Endothelial cell of umbilical vein (primary cell): ENCODE measurements at regions not wholly inside any gene's neighbourhood (a gene's known extent, or its start where the extent isn't known, plus 50 kb on each side); places are given as distances from the start of the nearest gene placed in this dataset.

Source experiments
- BruUV-seq: library from RNA; stranded (reverse); fragments of 400-500 nt; replicated peaks from 2 replicates; lab custom pipeline; 2021; lab: Mats Ljungman, UMichigan
- CTCF ChIA-PET: fragments of 300-600, 350-600 bp; sonication (Branson Sonifier 250); formaldehyde crosslinking; loops from one replicate; lab custom pipeline; 2021; ENCODE audit warnings: antibody characterized with exemption, inconsistent platforms; lab: Charles Lee
- POLR2A ChIA-PET: fragments of 300-600, 350-600 bp; sonication (Branson Sonifier 250); formaldehyde crosslinking; loops from one replicate; lab custom pipeline; 2021; ENCODE audit warnings: antibody characterized with exemption, inconsistent platforms; lab: Charles Lee
- DNase-seq: peaks from one replicate; pipeline ENCODE4 v3.0.0-alpha.2; 2011; ENCODE audit warnings: low read depth, low spot score
- FAIRE-seq: peaks from 2 replicates; lab custom pipeline; 2011; peaks lifted over from hg19 to GRCh38; lab: Jason Lieb, UNC
- H2AFZ ChIP-seq: 2 replicates; pipeline ENCODE4 v1.6.0; 2012; ENCODE audit warnings: low read depth, low read length, control low read depth, inconsistent platforms
- H3K27ac ChIP-seq: 2 replicates; pipeline ENCODE4 v1.5.1; 2011; ENCODE audit warnings: low read depth, mild to moderate bottlenecking, control low read depth, low read length, moderate library complexity; ENCODE audit not compliant: insufficient read depth
- H3K27me3 ChIP-seq, 2 experiments: 2 replicates each; pipeline versions ENCODE4 v1.6.0 to v1.6.1; 2011; ENCODE audit warnings: low read length in 2 of 2, mixed read lengths in 1 of 2; ENCODE audit not compliant: control insufficient read depth in 2 of 2, insufficient read depth in 2 of 2
- H3K36me3 ChIP-seq, 2 experiments: 2 replicates in 1 of 2; 3 replicates in 1 of 2; pipeline ENCODE4 v1.5.1; 2011; ENCODE audit warnings: low read length in 2 of 2, mild to moderate bottlenecking in 1 of 2, moderate library complexity in 1 of 2; ENCODE audit not compliant: control insufficient read depth in 2 of 2, insufficient read depth in 2 of 2; ENCODE audit errors: extremely low read depth in 1 of 2
- H3K4me1 ChIP-seq: 3 replicates; pipeline ENCODE4 v1.5.1; 2011; ENCODE audit warnings: mild to moderate bottlenecking, low read length; ENCODE audit not compliant: control insufficient read depth, insufficient read depth; ENCODE audit errors: extremely low read depth
- H3K4me2 ChIP-seq: 2 replicates; pipeline ENCODE4 v1.6.1; 2011; ENCODE audit warnings: low read length, control low read depth, mixed read lengths; ENCODE audit not compliant: insufficient read depth
- H3K4me3 ChIP-seq, 3 experiments: fragments of 200-600 bp in 1 of 3; sonication (generic), shearing (Covaris generic) in 1 of 3; replicated peaks in 1 of 3; 2 replicates each; pipeline ENCODE4 v1.5.1; 2011 to 2016; ENCODE audit warnings: control low read depth in 3 of 3, low read length in 3 of 3, mild to moderate bottlenecking in 2 of 3, inconsistent platforms in 1 of 3, low read depth in 1 of 3, moderate library complexity in 1 of 3; ENCODE audit not compliant: insufficient read depth in 1 of 3
- H3K79me2 ChIP-seq: 2 replicates; pipeline ENCODE4 v1.6.0; 2012; ENCODE audit warnings: low read length, inconsistent platforms; ENCODE audit not compliant: control insufficient read depth, insufficient read depth
- H3K9ac ChIP-seq: replicated peaks from 2 replicates; pipeline ENCODE3; 2011; ENCODE audit warnings: low read length, control low read depth; ENCODE audit not compliant: insufficient read depth; ENCODE audit errors: extremely low read depth
- H3K9me1 ChIP-seq: replicated peaks from 3 replicates; pipeline ENCODE4 v1.6.0; 2011; ENCODE audit warnings: mild to moderate bottlenecking, low read length; ENCODE audit not compliant: control insufficient read depth, insufficient read depth; ENCODE audit errors: extremely low read depth
- H3K9me3 ChIP-seq: replicated peaks from 2 replicates; pipeline ENCODE4 v1.5.1; 2012; ENCODE audit warnings: low read length, inconsistent platforms; ENCODE audit not compliant: control insufficient read depth, insufficient read depth
- H4K20me1 ChIP-seq: replicated peaks from 2 replicates; pipeline ENCODE3; 2011; ENCODE audit warnings: mild to moderate bottlenecking, low read length; ENCODE audit not compliant: control insufficient read depth, insufficient read depth; ENCODE audit errors: extremely low read depth
- EZH2 ChIP-seq: IDR thresholded peaks from 2 replicates; pipeline ENCODE4 v1.6.1; 2012; ENCODE audit warnings: borderline replicate concordance, low read depth, mild to moderate bottlenecking, moderate library complexity, low read length, inconsistent platforms; ENCODE audit not compliant: severe bottlenecking
- FOS ChIP-seq: IDR thresholded peaks from 2 replicates; pipeline ENCODE4 v1.6.1; 2011; ENCODE audit warnings: mild to moderate bottlenecking, low read length, moderate library complexity, borderline replicate concordance; ENCODE audit not compliant: insufficient read depth
- GATA2 ChIP-seq: IDR thresholded peaks from 2 replicates; pipeline ENCODE4 v1.7.0; 2011; ENCODE audit warnings: low read depth, mild to moderate bottlenecking, moderate library complexity, mixed read lengths, low read length; ENCODE audit not compliant: insufficient read length, insufficient read depth
- JUN ChIP-seq: IDR thresholded peaks from 2 replicates; pipeline ENCODE4 v1.6.1; 2011; ENCODE audit warnings: borderline replicate concordance, low read depth; ENCODE audit not compliant: insufficient read length, insufficient read depth
- MYC ChIP-seq: IDR thresholded peaks from one replicate; pipeline ENCODE4 v1.6.1; 2011; ENCODE audit warnings: mild to moderate bottlenecking, low read depth, low read length
- POLR2A ChIP-seq: IDR thresholded peaks from 2 replicates; pipeline ENCODE4 v1.6.1; 2012; ENCODE audit warnings: low read depth, mild to moderate bottlenecking, control low read depth, low read length
- POLR2AphosphoS5 ChIP-seq: IDR thresholded peaks from 2 replicates; pipeline ENCODE4 v1.6.1; 2012; ENCODE audit warnings: low read depth, mild to moderate bottlenecking, control low read depth, low read length, moderate library complexity; ENCODE audit not compliant: insufficient read depth
- dilution Hi-C: fragments of 300-500 bp; cut with MboI; formaldehyde crosslinking; loops from one replicate; pipeline ENCODE4 v1.15.0; 2019; ENCODE audit warnings: low sequenced_read_pairs; ENCODE audit not compliant: extremely low pct_ligation_motif_present
- intact Hi-C: fragments of 100-400 bp; cut with micrococcal nuclease; formaldehyde crosslinking; loops from one replicate; pipeline ENCODE4 v1.10.0; 2022
- TF ChIP-seq, protein P1 (sequence below): IDR thresholded peaks from 2 replicates; pipeline ENCODE4 v1.6.1; 2011; ENCODE audit not compliant: insufficient read depth, insufficient read length
- TF ChIP-seq, protein P2 (sequence below), 2 donors: IDR thresholded peaks; 1 replicate in 1 of 2; 2 replicates in 1 of 2; pipeline ENCODE4 v1.5.1; 2011; ENCODE audit warnings: low read length in 2 of 2, mild to moderate bottlenecking in 2 of 2, moderate library complexity in 2 of 2, control low read depth in 1 of 2, inconsistent platforms in 1 of 2, low read depth in 1 of 2; ENCODE audit not compliant: insufficient read depth in 1 of 2; ENCODE audit errors: extremely low read depth in 1 of 2

DNA sequence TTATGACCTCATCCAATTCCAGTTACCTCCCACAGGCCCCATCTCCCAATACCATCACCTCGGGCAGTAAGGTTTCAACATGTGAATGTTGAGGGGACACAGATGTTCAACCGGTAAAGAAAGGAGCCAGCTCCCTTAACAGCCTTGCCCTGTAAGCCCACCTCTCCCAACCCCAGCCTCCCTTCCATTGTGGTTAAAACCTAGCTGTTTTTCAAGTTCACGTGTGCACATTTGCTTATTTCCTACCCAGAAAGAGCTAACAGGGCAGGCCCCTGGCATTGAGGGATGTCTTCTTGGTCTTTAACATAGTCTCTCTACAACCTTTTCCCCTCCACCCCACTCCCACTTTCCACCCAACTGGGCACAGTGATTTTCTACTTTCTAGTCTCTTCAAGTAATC is 385.7 kb downstream of the FBXW7 start:
- H3K9me3 ChIP-seq: no peaks in the 10 kb centered on the region
- TF ChIP-seq JUN: no peak
- TF ChIP-seq GATA2: no peak
- dilution Hi-C loops (no loop called here), intact Hi-C loops (no loop called here)
- no peaks in the 10 kb centered on the region for H3K79me2 ChIP-seq
- no TSS peak for BruUV-seq
- H3K4me1 ChIP-seq: no peaks in the 10 kb centered on the region
- no peak overlapping the region for H3K9ac ChIP-seq
- no peak overlapping the region for H3K4me2 ChIP-seq
- ChIA-PET POLR2A (no interaction called here), CTCF (interaction anchor here (1.4 kb wide), 1 partner anchor 8 kb away, joined by 3 read pairs; no protein-coding TSS in a partner anchor)
- H3K27me3 ChIP-seq: peaks cover 4 to 5% of the 10 kb centered on the region in 2 experiments
- DNase-seq: no peak
- H2AFZ ChIP-seq: no peak overlapping the region
- H3K27ac ChIP-seq: no peak overlapping the region
- H3K9me1 ChIP-seq: no peaks in the 10 kb centered on the region
- no peaks in the 10 kb centered on the region for H3K36me3 ChIP-seq
- no peak overlapping the region for H3K4me3 ChIP-seq
- H4K20me1 ChIP-seq: no peaks in the 10 kb centered on the region
- FAIRE-seq: no peak

DNA sequence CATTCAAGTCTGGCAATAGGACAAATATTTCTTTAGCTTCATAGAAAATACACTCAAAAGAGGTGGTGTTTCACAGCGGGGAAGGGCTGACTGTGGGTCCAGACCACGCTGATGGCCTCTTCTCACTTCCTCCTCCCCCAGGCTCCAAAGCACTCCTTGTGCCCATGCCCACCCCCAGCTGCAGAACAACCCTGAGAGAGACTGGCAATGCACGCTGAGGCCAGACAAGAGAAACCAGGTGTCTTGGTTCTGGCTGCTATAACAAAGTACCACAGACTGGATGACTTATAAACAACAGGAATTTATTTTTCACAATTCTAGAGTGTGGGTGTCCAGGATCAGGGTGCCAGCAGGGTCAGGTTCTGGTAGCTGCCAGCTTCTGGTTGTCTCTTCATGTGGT is 386.1 kb downstream of the FBXW7 start:
- no TSS peak for BruUV-seq
- no peak overlapping the region for H3K4me2 ChIP-seq
- peaks cover 3 to 5% of the 10 kb centered on the region in 2 experiments for H3K27me3 ChIP-seq
- no peaks in the 10 kb centered on the region for H3K36me3 ChIP-seq
- DNase-seq (no peak), FAIRE-seq (no peak)
- dilution Hi-C loops: no loop called here
- no peaks in the 10 kb centered on the region for H3K79me2 ChIP-seq
- no peaks in the 10 kb centered on the region for H4K20me1 ChIP-seq
- H2AFZ ChIP-seq: no peak overlapping the region
- no peak overlapping the region for H3K4me3 ChIP-seq
- H3K4me1 ChIP-seq: no peaks in the 10 kb centered on the region
- intact Hi-C loops: no loop called here
- H3K27ac ChIP-seq: no peak overlapping the region
- ChIA-PET CTCF (interaction anchor here (1.4 kb wide), 1 partner anchor 8 kb away, joined by 3 read pairs; no protein-coding TSS in a partner anchor), POLR2A (no interaction called here)
- TF ChIP-seq, protein P1, sequence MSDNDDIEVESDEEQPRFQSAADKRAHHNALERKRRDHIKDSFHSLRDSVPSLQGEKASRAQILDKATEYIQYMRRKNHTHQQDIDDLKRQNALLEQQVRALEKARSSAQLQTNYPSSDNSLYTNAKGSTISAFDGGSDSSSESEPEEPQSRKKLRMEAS: no peak
- TF ChIP-seq, protein P2, sequence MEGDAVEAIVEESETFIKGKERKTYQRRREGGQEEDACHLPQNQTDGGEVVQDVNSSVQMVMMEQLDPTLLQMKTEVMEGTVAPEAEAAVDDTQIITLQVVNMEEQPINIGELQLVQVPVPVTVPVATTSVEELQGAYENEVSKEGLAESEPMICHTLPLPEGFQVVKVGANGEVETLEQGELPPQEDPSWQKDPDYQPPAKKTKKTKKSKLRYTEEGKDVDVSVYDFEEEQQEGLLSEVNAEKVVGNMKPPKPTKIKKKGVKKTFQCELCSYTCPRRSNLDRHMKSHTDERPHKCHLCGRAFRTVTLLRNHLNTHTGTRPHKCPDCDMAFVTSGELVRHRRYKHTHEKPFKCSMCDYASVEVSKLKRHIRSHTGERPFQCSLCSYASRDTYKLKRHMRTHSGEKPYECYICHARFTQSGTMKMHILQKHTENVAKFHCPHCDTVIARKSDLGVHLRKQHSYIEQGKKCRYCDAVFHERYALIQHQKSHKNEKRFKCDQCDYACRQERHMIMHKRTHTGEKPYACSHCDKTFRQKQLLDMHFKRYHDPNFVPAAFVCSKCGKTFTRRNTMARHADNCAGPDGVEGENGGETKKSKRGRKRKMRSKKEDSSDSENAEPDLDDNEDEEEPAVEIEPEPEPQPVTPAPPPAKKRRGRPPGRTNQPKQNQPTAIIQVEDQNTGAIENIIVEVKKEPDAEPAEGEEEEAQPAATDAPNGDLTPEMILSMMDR (IDR thresholded peaks at IDR 0.05; ENCODE audit: extremely low read depth in 1 of 2, insufficient read depth in 1 of 2, low read depth in 1 of 2, low read length in 2 of 2): no peak
- TF ChIP-seq GATA2: no peak
- TF ChIP-seq POLR2A: no peak
- no peak for TF ChIP-seq EZH2
- no peak for TF ChIP-seq JUN
- TF ChIP-seq POLR2AphosphoS5: no peak
- TF ChIP-seq MYC: no peak
- TF ChIP-seq FOS: no peak
- no peaks in the 10 kb centered on the region for H3K9me3 ChIP-seq
- H3K9ac ChIP-seq: no peak overlapping the region
- no peaks in the 10 kb centered on the region for H3K9me1 ChIP-seq
